Testis (tissue), 2 donors: ENCODE measurements at regions not wholly inside any gene's neighbourhood (a gene's known extent, or its start where the extent isn't known, plus 50 kb on each side); places are given as distances from the start of the nearest gene placed in this dataset.

Experiments
- CTCF ChIP-seq, 3 experiments: fragments of 450-650 bp in 2 of 3; fragments of 200-600 bp in 1 of 3; sonication (generic) in 1 of 3; IDR thresholded peaks; one replicate each; pipeline ENCODE4 v1.5.1; 2016 to 2019; ENCODE audit warnings: antibody characterized with exemption in 3 of 3, mild to moderate bottlenecking in 2 of 3, moderate library complexity in 1 of 3
- POLR2A ChIP-seq: fragments of 450-650 bp; IDR thresholded peaks from one replicate; pipeline ENCODE4 v1.6.1; 2017; ENCODE audit warnings: antibody characterized with exemption, mild to moderate bottlenecking, moderate library complexity

- TF ChIP-seq CTCF (IDR thresholded peaks at IDR 0.05) (no peak), POLR2A (no peak)
These were observed 258.5 kb downstream of the ARL4A start for GRCh38 chr7:12945901-12946300.
